Caco-2 (cell line): ENCODE measurements at regions not wholly inside any gene's neighbourhood (a gene's known extent, or its start where the extent isn't known, plus 50 kb on each side); places are given as distances from the start of the nearest gene placed in this dataset.

Source experiments
- BruUV-seq: library from RNA; stranded (reverse); fragments of 400-500 nt; replicated peaks from 2 replicates; lab custom pipeline; 2021; lab: Mats Ljungman, UMichigan
- CTCF ChIA-PET: fragments of 300-600 bp; sonication (Branson Sonifier 250); formaldehyde crosslinking; loops from one replicate; lab custom pipeline; 2022; ENCODE audit warnings: antibody characterized with exemption; lab: Charles Lee
- POLR2A ChIA-PET: fragments of 300-600 bp; sonication (Branson Sonifier 250); formaldehyde crosslinking; loops from one replicate; lab custom pipeline; 2022; ENCODE audit warnings: antibody characterized with exemption; lab: Charles Lee
- DNase-seq, 2 experiments: peaks; one replicate each; pipeline versions ENCODE4 v3.0.0 to v3.0.0-alpha.2; 2020 to 2022
- H3K27me3 ChIP-seq: replicated peaks from 2 replicates; pipeline ENCODE4 v1.6.0; 2011; ENCODE audit warnings: low read length; ENCODE audit not compliant: control insufficient read depth, insufficient read depth
- H3K36me3 ChIP-seq: 2 replicates; pipeline ENCODE4 v1.5.1; 2011; ENCODE audit warnings: low read length; ENCODE audit not compliant: control insufficient read depth, insufficient read depth
- H3K4me1 ChIP-seq: fragments of 250-450 bp; sonication (Bioruptor Pico); 2 replicates; pipeline ENCODE4 v1.5.1; 2020; ENCODE audit warnings: mild to moderate bottlenecking
- H3K4me3 ChIP-seq: 2 replicates; pipeline ENCODE4 v1.5.1; 2011; ENCODE audit warnings: low read depth, mild to moderate bottlenecking, control low read depth, low read length
- H3K9me3 ChIP-seq: fragments of 250-450 bp; sonication (Bioruptor Pico); 2 replicates; pipeline ENCODE4 v1.5.1; 2020; ENCODE audit warnings: mild to moderate bottlenecking, moderate library complexity
- H3K27ac Mint-ChIP-seq: one replicate; pipeline ENCODE4 v1.8.0; 2022; ENCODE audit warnings: mixed read lengths; ENCODE audit not compliant: unreplicated experiment
- H3K27me3 Mint-ChIP-seq: one replicate; pipeline ENCODE4 v1.8.0; 2022; ENCODE audit warnings: mixed read lengths; ENCODE audit not compliant: insufficient read depth, unreplicated experiment
- H3K36me3 Mint-ChIP-seq: one replicate; pipeline ENCODE4 v1.8.0; 2022; ENCODE audit warnings: mild to moderate bottlenecking, mixed read lengths; ENCODE audit not compliant: insufficient read depth, unreplicated experiment
- H3K4me1 Mint-ChIP-seq: one replicate; pipeline ENCODE4 v1.8.0; 2022; ENCODE audit warnings: low read depth, mixed read lengths; ENCODE audit not compliant: unreplicated experiment
- H3K4me3 Mint-ChIP-seq: one replicate; pipeline ENCODE4 v1.8.0; 2022; ENCODE audit warnings: mild to moderate bottlenecking, moderate library complexity, mixed read lengths; ENCODE audit not compliant: unreplicated experiment
- H3K9me3 Mint-ChIP-seq: one replicate; pipeline ENCODE4 v1.8.0; 2022; ENCODE audit warnings: mixed read lengths; ENCODE audit not compliant: unreplicated experiment
- intact Hi-C: fragments of 100-400 bp; cut with micrococcal nuclease; formaldehyde crosslinking; loops from one replicate; pipeline ENCODE4 v1.10.0; 2022; ENCODE audit not compliant: unreplicated experiment
- TF ChIP-seq, protein P1 (sequence below), 2 experiments: fragments of 200-600 bp in 1 of 2; IDR thresholded peaks; 1 replicate in 1 of 2; 2 replicates in 1 of 2; pipeline versions ENCODE4 v1.5.1 to v1.8.0; 2011 to 2022; ENCODE audit warnings: antibody characterized with exemption in 1 of 2, control low read depth in 1 of 2, inconsistent platforms in 1 of 2, low read depth in 1 of 2, low read length in 1 of 2, mild to moderate bottlenecking in 1 of 2, moderate library complexity in 1 of 2; ENCODE audit not compliant: insufficient read depth in 1 of 2, severe bottlenecking in 1 of 2, unreplicated experiment in 1 of 2

DNA sequence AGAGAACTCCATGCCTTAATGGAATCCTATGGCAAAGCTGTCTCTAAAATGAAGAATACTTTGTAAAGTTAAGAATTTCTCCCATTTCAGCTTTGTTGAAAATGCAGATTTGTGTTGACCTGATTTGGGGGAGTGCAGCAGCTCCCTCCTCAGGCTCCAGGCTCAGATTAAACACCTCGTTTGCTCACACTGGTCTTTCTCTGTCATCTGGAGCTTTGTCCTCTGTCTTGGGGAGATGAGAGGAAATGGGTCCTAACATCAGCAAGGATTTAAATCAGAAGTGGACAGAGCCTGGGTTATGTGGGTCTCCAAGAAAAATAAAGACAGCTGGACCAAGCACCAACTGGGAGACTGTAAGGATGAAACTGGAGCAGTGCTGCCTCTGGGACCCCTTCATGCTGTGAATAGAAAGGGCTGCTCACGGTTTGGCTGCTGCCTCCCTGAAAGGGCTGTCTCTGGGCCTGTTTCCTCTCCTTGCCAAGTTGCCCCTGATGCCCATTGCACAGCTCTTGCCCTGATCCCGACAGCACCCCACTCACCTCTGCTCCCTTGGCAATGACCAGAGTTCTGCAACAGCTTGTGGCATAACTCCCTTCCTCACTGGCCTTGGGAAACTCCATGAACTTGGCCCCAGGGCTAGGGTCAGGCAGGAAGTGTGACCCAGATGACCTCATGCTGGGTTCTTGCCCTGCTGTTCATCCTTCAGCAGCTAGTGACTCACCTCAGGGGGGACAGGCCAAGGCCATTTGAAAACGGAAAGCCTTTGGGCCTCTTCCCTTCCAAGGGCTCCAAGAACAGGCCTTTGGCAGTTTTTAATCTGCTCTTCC lies 197.2 kb downstream of the CYP26B1 start:
- no peaks in the 10 kb centered on the region for H3K27me3 ChIP-seq
- no peak overlapping the region for H3K27ac Mint-ChIP-seq
- 0 out of 2 replicates have a peak, but pooled peaks cover 9% of the 10 kb centered on the region for H3K9me3 ChIP-seq
- no peaks in the 10 kb centered on the region for H3K36me3 ChIP-seq
- H3K27me3 Mint-ChIP-seq = no peaks in the 10 kb centered on the region
- H3K4me3 ChIP-seq = no peak overlapping the region
- H3K4me1 Mint-ChIP-seq = peaks cover 20% of the 10 kb centered on the region
- intact Hi-C loops = no loop called here
- no peak for DNase-seq
- no peak overlapping the region for H3K4me3 Mint-ChIP-seq
- TF ChIP-seq, protein P1, sequence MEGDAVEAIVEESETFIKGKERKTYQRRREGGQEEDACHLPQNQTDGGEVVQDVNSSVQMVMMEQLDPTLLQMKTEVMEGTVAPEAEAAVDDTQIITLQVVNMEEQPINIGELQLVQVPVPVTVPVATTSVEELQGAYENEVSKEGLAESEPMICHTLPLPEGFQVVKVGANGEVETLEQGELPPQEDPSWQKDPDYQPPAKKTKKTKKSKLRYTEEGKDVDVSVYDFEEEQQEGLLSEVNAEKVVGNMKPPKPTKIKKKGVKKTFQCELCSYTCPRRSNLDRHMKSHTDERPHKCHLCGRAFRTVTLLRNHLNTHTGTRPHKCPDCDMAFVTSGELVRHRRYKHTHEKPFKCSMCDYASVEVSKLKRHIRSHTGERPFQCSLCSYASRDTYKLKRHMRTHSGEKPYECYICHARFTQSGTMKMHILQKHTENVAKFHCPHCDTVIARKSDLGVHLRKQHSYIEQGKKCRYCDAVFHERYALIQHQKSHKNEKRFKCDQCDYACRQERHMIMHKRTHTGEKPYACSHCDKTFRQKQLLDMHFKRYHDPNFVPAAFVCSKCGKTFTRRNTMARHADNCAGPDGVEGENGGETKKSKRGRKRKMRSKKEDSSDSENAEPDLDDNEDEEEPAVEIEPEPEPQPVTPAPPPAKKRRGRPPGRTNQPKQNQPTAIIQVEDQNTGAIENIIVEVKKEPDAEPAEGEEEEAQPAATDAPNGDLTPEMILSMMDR (IDR thresholded peaks at IDR 0.05; ENCODE audit: insufficient read depth in 1 of 2, low read depth in 1 of 2, low read length in 1 of 2, severe bottlenecking in 1 of 2, unreplicated experiment in 1 of 2) = no peak
- ChIA-PET POLR2A (no interaction called here), CTCF (no interaction called here)
- no peaks in the 10 kb centered on the region for H3K36me3 Mint-ChIP-seq
- peaks cover 4% of the 10 kb centered on the region; the same call in 1 of the 2 replicates for H3K4me1 ChIP-seq
- H3K9me3 Mint-ChIP-seq = peaks cover 16% of the 10 kb centered on the region
- BruUV-seq = no TSS peak

DNA sequence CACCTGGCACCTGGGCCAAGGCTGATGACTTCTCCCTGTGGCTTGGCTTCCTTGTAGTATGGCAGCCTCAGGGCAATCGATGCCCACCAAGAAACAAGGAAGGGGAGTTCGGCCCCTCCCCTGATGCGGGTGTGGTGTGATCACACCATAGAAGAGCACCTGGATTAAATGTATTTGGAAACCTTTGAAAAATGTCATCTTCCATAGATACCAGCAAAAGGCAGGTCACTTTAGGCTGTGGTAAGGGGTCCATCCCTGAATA lies 198.2 kb downstream of the CYP26B1 start:
- Histone ChIP-seq H3K9me3 (0 out of 2 replicates have a peak, but pooled peaks cover 9% of the 10 kb centered on the region), H3K4me3 (no peak overlapping the region), H3K27me3 (no peaks in the 10 kb centered on the region), H3K36me3 (no peaks in the 10 kb centered on the region), H3K4me1 (peaks cover 4% of the 10 kb centered on the region; the same call in 1 of the 2 replicates)
- BruUV-seq = no TSS peak
- CTCF ChIA-PET = no interaction called here
- no peak for DNase-seq
- H3K9me3 Mint-ChIP-seq = peaks cover 8% of the 10 kb centered on the region
- intact Hi-C loops = no loop called here
- TF ChIP-seq, protein P1 (IDR thresholded peaks at IDR 0.05; ENCODE audit: insufficient read depth in 1 of 2, low read depth in 1 of 2, low read length in 1 of 2, severe bottlenecking in 1 of 2, unreplicated experiment in 1 of 2) = no peak
- no peak overlapping the region for H3K4me3 Mint-ChIP-seq
- H3K36me3 Mint-ChIP-seq = no peaks in the 10 kb centered on the region
- peaks cover 20% of the 10 kb centered on the region for H3K4me1 Mint-ChIP-seq
- POLR2A ChIA-PET = no interaction called here
- H3K27me3 Mint-ChIP-seq = no peaks in the 10 kb centered on the region
- no peak overlapping the region for H3K27ac Mint-ChIP-seq

DNA sequence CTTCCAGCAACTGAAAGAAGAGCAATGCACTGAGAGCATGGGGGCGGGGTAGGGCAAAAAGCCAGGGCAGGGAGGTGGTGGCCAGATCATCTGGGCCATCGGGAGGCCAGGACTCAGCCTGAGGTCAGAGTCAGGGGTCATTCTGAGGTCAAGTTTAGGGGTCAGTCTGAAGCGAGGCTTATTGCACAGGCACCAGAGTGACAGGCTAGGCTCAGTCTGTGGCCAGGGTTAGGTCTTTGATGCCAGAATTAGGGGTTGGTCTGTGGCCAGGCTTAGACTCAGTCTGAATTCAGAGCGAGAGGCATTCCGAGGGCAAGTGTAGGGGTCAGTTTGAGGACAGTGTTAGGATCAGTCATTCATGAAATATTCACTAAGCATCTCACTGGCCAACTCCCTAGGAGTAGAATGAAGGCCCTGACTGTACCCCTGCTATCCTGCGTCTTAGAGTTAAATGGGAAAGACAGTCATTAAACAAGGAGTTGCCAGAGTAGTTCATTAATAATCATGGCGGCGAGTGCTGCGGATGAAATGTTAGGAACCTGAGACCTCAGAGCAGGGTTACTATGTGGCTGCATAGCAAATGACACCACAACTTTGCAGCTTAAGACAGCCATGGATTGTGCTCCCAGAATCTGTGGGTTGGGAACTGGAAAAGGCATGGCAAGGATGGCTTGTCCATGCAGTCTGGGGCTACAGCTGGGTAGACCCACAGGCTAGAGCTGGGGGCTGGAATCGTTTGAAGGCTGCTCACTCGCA lies 198.7 kb downstream of the CYP26B1 start:
- no peak overlapping the region for H3K4me3 Mint-ChIP-seq
- Histone ChIP-seq H3K27me3 (no peaks in the 10 kb centered on the region), H3K9me3 (0 out of 2 replicates have a peak, but pooled peaks cover 5% of the 10 kb centered on the region), H3K4me1 (peaks cover 4% of the 10 kb centered on the region; the same call in 1 of the 2 replicates), H3K4me3 (no peak overlapping the region), H3K36me3 (no peaks in the 10 kb centered on the region)
- peaks cover 20% of the 10 kb centered on the region for H3K4me1 Mint-ChIP-seq
- H3K36me3 Mint-ChIP-seq = no peaks in the 10 kb centered on the region
- peaks cover 3% of the 10 kb centered on the region for H3K9me3 Mint-ChIP-seq
- intact Hi-C loops = no loop called here
- TF ChIP-seq, protein P1 (IDR thresholded peaks at IDR 0.05; ENCODE audit: insufficient read depth in 1 of 2, low read depth in 1 of 2, low read length in 1 of 2, severe bottlenecking in 1 of 2, unreplicated experiment in 1 of 2) = no peak
- CTCF ChIA-PET = no interaction called here
- no peaks in the 10 kb centered on the region for H3K27me3 Mint-ChIP-seq
- BruUV-seq = no TSS peak
- DNase-seq = no peak
- POLR2A ChIA-PET = no interaction called here
- no peak overlapping the region for H3K27ac Mint-ChIP-seq
